ENCODE measurements at regions not wholly inside any gene's neighbourhood (a gene's known extent, or its start where the extent isn't known, plus 50 kb on each side); places are given as distances from the start of the nearest gene placed in this dataset.

DNA sequence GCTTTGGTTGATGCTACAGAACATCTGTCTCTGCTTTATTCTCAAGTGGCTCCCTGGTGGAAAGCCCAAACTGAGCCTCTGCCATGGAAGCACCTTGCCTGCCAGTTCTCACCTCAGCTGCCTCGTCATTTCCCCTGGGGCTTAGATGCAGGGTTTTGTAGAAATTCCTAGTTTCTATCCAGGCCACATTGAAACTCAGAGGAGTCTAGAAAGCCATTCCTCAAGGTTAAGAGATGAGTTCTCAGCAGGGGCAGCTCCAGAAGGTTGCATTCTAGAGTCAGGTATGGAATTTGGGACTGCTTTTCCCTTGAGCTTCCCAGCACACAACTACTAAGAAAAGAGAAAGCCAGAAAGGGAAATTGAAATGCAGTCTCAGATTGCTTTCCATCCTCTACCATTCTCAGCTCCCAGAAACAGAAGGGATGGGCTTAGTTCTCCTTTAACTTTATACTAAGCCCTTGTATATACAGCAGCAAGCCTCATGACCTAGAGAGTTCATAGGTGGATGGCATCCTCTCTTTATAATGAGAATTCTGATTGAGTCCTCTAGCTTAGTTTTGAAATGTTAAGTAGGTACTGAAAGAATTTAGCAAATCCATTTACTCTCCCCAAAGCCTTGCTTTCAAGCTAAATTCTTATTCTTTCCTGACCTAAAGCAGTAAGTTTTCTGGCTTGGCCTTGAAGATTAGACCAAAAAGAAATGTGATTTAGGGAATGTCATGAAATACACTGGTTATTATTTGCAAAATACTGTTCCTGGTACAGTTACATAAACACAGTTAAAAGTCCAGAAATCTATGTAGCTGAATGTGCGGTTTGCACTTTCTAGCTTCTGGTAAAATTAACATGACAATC, 66.0 kb upstream of the MEF2C start:
- no peak for DNase-seq

DNA sequence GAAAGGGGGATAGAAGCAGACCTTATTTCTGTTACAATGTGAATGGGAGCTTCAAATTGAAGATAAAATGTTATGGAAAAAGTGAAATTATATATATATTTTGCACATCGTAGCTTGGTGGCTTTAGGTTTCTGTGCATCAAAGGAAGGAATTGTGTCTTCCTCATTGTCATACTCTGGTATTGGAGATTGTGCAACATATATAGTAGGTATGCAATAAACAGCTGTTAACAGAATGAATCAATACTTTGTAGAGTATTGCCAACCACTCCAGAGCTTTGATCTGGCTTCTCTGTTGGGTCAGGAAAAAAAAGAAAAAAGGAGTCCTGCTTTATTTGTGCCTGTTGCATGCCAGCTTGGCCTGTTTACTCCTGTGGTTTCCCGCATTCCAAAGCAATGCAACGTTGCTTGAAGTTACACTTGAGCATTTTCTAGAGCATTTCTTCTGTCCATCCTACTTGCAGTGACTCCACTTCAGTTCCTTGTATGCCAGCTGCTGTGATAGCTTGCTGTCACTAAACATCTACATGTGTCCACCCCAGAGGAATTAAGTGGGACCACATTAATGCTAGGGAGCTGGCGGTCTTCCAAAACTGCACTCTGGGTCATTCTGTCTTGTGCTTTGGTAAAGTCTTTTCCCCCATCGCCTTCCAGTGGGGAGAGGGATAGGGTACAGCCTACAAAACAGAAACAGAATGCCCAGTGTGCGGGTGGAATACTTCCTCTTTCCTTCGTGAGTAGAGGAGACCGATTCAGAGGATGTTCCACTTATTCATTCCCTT, 62.0 kb upstream of the MEF2C start:
- peak in 2 of 14 donors; percentile 3 to 61 for DNase-seq

DNA sequence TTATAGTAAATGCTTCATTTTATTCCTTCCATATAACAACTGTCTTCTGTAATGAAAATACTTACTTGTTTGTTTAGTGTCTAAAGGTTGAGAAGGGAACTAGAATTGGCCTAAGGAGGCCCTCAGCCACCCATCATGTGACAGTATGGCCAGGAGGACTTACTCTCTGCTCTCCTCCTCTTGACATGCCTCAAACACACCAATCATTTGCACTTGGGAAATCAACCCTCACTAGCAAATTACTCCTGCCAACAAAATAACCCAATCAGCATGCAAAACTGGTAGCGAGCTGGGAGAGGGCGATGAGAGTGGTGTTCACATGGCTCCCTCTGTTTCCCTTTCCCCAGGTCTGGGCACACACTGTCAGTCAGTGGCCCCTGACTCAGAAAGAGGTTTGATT, 58.6 kb upstream of the MEF2C start:
- DNase-seq = peak in 2 of 14 donors; percentile 10 to 17

DNA sequence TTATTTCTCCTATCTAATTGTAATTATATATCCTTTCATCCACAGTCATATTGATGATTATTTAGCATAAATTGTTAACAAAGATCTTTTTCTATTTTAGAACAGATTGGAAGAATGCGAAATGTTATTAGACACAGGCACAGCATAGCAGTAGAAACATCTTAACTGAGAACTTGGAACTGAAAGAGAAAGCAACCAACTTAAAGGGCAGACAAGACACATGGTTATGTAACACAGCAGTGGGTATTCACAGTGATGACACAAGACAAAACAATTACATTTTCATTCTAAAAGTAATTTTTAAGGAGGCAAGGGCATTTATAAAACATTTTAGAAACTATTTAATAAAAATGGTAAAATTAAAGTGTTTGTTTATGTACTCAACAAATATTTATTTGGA, 57.7 kb upstream of the MEF2C start:
- no peak for DNase-seq

DNA sequence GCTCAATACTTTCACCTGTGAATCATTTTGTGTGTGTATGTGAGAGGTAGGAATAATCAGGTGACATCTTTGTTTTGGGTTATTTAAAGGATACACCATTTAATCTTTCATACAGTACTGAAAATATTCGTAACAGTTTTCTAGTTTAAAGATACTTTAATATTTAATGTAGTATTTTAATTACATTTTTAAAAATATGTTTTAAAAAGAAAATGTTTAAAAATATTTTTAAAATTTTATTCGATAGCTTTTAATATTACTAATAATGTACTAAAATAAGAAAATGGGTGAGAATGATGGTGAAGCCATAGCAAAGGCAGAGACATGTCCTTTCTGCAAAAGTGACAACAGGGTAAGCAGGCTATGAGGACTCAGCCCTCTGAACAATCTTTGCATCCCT, 56.3 kb upstream of the MEF2C start:
- no peak for DNase-seq

DNA sequence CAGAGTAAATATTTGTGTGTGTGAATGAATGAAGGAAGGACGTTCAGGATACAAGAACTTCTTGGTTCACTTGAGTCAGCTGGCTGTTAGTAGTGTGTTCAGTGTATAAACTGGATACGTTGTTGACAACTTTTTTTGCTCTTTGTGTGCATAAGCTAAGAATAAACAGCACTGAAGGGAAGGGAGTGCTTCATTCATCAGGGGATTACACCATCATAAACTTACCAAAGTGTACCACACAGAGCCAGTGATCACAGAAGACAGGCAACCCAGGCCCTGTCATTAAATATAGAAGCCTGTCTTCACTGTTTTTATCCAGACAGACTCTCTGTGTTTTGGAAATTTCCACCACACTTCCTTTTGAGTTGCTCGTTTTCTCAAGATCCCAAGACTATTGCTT, 55.5 kb upstream of the MEF2C start:
- DNase-seq = no peak

DNA sequence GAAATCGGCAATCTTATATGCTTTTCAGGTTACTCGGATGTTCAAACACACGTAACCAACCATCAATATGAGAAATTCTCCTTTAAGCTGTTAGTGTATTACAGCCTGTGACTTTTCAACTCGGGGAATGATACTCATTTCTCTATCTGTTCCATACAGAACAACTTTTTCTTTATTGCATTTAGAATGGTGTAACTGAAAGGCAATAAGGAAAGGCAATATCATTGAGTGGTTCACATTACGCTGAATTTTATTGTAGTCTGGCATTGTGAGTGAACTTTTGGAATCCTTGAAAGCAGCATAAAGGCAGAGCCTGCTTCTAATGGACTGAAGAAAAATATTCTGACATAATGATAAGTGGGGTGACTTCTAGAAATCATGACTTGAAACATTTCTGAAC, 54.4 kb upstream of the MEF2C start:
- no peak for DNase-seq

DNA sequence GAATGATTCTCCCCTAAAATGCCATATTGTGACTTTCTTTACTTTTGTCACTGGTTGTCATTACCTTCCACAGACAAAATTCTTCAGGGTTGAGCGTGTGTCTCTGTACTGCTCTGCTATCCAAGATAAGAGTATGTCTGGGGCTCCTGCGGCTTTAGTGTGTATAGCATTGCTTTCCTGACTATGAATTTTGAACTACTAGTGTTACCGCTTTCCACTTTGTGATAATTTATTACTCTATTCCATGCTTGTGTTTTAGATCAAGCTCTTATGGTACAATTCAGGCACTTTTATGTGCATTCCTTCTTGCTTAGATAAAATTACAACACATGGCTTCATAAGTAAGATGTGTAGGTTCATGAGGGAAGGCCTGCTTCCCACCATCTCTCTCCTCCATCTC, 51.5 kb upstream of the MEF2C start:
- no peak for DNase-seq
